GM21786 (cell line): ENCODE measurements at regions not wholly inside any gene's neighbourhood (a gene's known extent, or its start where the extent isn't known, plus 50 kb on each side); places are given as distances from the start of the nearest gene placed in this dataset.

ENCODE experiments used
- ATAC-seq: cut with Tn5 transposase; IDR thresholded peaks from one replicate; pipeline ENCODE4 v1.9.1; 2021; ENCODE audit not compliant: unreplicated experiment

DNA sequence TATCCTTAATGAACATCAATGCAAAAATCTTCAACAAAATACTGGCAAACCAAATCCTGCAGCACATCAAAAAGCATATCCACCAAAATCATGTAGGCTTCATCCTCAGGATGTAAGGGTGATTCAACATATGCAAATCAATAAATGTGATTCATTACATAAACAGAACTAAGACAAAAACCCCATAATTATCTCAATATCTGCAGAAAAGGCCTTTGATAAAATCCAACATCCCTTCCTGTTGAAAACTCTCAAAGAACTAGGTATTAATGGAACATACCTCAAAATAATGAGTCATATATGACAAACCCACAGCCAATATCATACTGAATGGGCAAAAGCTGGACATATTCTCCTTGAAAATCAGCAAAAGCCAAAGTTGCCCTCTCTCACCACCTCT lies 54.6 kb upstream of the DEPDC1 start:
- no peak for ATAC-seq

DNA sequence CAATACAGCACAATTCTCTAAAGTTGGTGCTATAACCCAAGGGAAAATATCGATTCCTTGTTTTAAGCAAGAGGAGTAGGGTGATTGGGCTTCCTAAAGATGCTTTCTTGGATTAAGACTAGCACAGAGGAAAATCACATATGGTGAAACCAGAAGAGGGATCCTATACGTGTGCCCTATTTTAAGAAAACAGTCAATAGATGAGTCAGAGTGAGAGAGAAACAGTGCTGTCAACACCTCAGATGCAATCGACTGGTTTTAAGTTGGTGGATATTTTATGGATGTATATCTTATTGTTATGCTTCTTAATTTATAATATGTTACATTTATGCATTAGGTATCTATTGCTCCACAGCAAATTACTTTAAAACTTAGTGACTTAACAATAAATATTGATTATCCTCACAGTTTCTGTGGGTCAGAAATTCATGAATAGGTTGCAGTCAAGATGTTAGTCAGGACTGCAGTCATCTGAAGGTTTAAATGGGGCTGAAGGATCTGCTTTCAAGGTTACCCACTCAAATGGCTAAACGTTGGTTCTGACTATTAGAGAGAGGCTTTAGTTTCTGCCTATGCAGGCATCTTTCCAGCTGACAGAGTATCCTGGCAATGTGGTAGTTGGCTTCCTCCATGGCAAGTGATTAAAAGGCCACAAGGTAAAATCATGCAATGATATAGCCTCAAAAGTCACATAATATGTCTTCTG lies 61.6 kb upstream of the DEPDC1 start:
- ATAC-seq, result peak; percentile 47

DNA sequence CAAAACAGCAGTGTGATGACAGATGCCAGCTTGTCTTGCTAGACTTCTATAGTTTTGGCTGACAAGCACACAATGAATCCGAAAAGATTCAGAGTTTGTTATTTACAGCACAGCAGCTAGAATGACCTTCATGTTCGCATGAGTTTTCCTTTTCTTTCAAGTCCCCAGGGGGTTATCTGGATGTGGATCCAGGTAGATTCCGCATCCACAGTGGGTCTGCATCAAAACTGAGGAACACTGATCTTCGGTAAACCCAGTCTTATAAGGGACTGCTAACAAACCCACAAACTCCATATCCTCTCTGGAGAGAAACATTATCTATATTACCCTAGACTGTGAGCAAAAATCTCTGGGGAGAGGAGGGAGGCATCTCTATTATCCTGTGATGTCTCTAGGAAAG lies 69.0 kb upstream of the DEPDC1 start:
- ATAC-seq, result no peak

DNA sequence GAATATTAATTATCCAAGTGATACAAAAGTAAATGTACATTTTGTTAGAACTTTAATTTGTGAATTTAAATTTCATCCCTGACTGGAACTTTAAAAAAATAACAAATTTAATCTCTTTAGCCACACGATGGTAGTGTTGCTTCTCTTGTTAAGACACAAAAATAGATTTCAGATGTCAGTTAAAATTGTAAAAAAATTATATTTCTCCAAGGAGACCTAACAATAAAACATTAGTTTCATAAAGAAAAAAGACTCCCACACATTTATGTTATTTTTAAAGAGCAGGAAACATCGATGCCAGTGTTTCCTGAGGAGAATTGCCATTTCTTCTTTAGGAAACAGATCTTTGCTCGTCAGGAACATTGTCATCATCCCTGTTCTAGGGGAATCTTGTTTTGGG lies 74.0 kb upstream of the DEPDC1 start:
- ATAC-seq, result no peak

DNA sequence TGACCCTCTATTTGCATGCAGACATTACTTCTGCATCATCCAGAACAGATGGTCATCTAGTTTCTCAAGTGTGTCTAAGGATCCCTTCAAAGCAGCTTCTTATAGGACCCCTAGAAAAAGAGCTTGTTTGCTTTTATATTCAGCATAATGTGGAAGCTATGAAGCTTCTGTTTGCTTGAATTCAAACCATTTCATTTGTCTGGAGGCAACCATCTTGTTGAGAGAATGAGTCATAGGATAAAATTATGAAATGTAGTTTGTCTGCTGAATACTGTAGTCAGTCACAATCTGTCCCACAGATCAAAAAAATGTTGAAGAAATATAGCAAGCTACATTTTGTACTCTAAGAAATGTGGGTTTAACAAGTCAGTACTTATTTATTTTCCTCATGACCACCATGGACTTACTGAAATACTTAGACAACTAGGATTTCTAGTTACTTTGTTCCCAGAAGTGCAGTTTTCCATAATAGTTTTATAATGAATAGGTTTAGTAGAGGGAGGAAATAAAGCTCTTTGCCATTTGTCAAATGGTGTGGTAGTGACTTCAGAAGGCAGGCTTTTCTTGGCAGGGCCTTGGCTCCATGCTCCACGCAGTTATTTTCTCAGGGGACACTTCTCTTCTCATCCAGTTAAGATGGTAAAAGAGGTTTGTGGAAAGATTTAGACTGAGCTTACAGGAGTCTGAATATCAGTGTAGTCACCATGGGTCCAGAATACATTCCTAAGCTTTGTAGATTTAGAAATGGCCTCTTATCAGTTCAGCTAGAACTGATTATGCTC lies 74.8 kb upstream of the DEPDC1 start:
- no peak for ATAC-seq

DNA sequence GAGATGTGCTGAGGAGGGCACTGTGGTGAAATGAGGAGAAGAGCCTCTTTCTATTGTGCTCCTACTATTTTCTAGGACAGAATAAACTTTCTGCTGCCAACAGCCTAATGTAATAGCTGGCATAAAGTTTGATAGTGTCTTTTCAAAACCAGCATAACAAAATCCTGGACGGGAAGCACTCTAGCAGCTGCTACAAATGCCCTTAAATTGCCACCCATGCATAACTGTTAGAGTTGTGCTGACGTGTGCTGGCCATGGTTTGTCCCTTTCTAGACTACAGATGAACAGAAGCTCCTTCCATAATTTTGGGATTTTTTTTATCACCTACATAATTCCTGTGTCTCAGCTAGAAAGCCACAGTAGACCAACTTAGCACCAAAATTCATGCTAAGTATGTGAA lies 88.5 kb upstream of the DEPDC1 start:
- no peak for ATAC-seq

DNA sequence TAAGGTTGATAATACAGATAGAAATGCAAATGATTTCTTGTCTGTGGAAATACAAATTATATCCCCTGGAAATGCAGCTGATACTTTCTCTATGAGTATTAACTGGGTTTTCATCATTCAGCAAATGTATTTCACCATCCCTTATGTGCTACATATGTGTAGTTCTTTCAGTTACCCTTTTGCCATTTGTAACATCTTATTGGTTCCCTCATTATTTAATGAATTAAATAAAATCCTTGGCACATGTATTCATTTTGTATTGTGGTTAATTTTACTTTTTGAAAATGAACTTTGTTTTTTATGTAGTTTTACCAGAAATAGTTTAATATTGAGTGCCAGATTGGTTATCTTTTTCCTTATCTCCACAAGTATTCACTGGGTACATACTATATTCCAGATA lies 89.9 kb upstream of the DEPDC1 start:
- ATAC-seq, result no peak

DNA sequence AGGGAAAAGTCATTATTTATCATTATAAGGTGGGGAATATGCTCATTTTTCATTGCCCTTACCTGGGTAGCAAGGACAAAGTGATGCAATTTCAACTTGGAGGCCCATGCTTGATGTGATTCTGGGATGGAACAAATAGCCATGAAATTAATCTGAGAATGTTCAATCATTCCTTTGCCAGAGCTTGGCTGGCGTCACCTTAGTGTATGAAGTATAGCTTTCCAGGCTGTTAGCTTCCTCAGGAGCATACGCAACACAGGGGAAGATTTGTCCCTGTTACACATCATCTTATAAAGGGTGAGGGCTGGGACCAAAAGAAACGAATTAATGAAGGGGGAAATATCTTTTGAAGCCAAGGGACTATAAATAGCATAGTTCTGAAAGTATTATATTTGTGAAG lies 91.4 kb upstream of the DEPDC1 start:
- no peak for ATAC-seq

DNA sequence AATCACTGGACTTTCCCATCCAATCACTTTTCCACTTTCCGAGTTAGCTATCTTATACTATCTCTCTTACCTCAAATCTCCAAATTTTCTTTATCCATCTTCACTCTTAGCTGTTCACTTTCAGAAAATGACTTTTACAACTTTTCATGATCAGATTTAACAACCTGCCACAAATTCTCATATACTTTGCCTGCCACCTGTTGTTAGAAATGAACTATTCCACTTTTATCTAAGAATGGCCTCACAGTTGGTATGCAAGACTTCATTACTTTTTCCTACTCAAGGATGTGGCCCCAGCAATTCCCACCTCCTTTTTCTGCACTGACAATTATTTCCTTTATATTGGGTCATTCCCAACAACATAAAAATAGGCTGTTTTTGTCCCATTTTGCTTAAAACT lies 93.6 kb upstream of the DEPDC1 start:
- ATAC-seq, result no peak

DNA sequence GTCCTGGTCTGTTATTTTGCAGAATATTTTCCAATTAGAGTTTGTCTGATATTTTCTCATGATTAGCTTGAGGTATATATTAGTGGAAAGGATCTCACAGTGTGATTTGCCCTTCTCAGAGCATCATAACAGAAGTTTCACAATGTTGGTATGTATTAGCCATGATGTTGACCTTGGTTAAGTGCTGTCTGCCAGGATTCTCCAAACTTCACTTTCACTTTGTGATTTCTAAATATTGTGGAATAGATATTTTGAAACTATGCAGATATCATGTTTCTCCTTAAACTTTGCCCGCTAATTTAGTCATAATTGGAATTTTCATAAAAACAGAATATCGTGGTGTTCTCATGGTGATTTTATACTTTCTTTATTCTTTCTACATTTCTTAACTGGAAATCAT lies 98.0 kb upstream of the DEPDC1 start:
- no peak for ATAC-seq

DNA sequence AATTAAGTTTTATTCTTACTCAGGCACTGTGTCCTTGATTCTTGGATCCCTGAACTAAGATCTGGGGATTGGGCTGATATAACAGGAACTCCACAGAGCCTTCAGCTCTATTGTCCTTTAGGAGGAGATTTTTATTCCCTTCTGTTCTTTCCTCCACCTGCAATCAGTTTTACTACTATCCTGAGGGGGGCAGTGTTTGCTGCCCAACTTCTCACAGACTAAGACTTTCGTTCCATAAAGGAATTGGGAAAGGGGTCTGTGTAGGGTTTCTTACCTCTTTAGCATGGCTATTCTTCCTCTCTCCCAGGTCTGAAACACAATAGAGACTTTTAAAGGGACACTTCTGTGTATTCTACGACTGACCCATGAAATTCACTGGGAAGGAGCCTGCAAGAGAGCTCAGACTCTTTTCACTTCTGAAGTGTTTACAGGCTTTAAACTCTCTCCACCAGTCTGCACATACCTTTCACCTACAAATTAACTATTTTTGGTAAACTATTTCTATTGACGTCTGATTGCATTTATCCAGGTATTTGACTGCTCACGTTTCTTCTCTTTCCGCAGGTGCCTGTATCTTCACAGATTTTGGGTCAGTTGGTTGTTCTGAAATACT lies 103.3 kb upstream of the DEPDC1 start:
- no peak for ATAC-seq

DNA sequence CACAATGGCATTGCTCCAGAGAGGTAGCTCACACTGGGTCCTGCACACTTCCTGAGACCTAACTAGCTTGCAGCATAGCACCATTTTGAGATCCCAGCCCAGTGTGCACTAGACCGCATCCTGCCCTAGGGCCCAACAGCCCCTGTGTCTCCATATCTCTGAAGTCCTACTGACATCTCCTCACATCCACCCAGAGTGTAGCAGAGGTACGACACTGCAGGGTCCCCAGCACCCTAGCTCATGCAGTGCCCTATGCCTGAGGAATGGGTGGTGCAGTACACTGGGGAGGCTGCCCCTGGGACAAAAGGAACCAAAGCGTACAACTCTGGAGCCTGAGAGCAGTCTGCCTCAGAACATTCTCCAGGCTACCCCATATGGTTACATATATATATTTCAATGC lies 111.4 kb upstream of the DEPDC1 start:
- ATAC-seq, result no peak

DNA sequence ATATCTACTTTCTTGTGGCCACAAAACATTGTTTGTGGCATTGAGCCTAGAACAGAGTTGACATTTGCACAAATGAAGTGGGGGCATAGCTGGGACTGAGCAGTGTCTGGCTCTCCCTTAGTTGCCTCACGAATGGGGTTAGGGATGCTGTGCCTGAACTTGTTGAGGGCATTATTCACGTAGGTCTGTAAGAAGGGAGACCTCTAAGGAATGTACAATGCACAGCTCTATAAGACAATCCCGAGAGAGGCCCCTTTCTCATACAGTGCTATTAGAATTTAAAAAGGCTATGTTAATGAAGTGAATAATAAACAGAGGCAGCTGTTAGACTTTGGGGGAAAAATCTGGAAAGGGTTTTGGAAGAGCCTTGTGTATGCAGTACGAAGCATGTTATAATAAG lies 118.4 kb upstream of the DEPDC1 start:
- no peak for ATAC-seq

DNA sequence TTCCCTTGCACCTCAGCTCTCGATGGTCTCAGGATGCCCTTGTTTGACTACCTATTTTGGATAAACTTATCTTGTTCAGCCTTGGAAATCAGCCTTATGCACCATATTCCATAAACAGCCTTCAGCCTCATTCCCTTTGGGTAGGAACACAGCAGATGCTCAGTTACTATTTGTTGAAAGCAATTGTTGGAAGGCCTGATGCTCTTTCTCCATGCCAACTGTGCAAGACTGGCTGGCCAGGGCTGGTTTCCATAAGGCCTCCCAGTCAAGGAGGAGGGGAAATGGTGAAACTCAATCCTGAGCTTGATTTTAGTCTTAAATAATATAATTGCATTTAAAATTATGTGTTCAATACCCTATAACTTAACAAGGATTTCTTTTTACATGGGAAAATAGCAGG lies 121.1 kb upstream of the DEPDC1 start:
- ATAC-seq, result no peak

DNA sequence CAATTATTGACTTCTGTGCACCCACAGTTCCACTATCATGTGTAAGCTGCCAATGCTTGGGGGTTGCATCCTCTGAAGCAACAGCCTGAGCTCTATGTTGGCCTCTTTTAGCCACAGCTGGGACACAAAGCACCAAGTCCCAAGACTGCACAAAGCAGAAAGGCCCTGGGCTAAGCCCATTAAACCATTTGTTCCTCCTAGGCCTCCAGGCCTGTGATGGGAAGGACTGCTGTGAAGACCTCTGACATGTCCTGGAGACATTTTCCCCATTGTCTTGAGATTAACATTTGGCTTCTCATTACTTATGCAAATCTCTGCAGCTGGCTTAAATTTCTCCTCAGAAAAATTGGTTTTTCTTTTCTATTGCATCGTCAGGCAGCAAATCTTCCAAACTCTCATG lies 123.7 kb upstream of the DEPDC1 start:
- ATAC-seq, result no peak

DNA sequence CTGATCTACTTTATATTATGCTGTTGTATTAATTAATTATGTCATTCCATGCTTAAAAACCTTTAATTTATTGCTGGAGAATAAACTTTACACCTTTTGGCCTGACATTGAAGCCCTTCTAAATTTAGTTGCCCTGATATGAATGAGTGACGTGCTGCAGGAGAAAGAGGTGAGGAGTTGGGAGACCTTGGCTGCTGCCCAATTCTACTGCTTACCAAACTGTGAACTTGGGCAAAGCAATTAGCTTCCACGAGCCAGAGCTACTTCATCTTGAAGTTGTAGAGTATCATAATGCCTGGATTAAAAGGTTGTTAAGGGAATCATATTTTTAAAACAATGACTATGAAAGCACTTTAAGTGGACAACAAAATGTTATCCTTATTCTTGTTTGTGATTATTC lies 126.8 kb upstream of the DEPDC1 start:
- ATAC-seq, result no peak

DNA sequence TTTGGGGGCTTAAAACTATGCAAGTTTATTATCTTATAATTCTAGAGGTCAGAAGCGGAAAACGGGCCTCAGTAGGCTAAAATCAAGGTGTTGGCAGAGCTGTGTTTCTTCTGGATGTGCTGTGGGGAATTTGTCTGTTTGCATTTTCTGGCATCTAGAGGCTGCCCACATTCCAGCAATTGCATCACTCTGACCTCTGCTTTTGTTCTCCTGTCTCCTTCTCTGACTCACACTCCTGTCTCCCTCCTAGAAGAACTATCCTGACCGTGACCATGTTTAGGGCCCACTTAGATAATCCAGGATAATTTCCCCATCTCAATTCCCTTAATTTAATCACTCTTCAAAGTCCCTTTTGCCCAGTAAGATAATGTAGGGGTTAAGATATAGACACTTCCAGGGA lies 127.4 kb upstream of the DEPDC1 start:
- ATAC-seq, result no peak

DNA sequence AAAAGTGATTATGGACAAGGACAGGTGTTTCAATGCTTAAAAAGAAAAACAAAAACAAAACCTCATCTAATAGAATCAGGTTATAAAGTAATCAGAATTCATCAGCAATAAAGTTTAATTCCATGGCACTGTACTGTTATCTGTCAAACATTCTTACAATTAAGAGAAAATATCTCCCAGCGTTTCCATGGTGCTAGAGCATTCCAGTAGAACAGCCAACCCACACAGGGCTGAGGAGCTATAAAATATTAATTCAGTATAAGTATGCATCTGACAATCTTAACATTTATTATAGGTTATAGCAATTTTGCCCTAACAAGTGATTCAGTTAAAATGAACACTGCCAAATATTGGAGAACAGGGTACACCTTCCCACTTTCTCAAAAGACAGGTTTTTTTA lies 128.7 kb upstream of the DEPDC1 start:
- ATAC-seq, result no peak

DNA sequence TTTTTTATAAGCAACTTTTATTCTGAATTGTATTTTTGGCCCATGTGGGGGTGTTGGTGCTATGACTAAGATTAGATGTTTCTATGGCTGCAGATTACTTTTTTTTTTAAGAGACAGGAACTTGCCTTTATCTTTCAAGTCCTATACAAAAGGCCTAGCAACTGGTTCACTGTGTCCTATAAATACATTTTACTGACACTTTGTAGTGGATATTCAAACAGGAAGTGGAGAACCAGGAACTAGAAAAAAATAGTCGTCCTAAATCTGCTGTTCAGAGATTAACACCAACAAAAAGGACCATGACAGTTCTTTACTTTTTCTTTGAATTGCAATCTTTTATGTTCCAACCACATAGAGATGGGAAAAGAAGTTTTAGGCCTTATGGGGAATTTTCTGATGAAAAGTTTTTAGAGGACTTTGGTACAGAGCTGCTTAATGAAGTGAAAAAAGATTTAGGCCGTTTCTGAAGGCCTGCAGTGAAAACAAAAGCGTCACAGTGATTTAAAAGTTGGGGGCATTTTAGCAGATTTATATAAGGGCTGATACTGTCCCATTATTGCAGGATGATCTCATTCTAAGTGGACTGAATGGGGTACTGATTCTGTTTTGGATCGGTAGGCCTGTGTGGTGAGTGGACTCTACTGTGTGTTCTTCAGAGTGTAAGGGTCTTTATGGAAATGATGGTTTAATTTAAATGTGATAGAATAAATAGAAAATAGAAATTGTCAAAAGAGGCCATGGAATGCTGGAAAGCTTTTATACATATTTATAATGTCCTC lies 136.4 kb upstream of the DEPDC1 start:
- no peak for ATAC-seq

DNA sequence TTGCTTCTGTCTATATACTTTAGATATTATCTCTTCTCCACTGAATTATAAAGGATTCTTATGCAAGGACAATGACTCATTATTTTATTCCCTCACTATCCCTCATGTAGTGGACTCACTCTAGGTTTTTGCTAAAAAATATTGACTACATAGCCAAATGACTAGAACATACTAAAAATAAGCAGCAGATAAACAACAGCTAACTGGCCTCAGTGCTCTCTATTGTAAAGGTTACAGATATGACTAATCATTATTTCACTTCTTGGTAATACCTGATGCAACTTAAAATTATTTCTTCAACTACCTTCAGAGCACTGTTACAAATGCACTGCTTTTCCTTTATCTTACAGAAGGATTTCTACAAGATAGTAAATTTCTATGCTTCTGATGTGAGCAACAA lies 147.6 kb upstream of the DEPDC1 start:
- ATAC-seq, result no peak

DNA sequence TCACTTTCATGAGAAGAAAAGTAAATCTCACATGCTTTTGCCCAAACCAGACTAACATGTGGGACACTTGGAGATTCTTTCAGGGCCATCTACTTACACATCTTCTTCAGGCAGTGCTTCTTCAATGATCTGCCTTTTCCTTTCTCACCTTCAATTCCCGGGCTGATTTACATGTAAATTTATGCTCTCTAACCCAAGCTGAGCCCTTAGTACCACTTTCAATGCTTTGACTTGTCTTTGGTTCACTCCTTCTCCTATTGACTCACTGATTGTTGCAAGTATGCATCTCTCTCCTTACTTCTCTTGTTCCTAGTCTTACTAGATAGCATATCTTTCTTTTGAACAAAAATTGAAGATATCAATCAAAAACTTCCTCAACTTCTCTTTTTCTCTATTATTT lies 154.2 kb upstream of the DEPDC1 start:
- ATAC-seq, result no peak

DNA sequence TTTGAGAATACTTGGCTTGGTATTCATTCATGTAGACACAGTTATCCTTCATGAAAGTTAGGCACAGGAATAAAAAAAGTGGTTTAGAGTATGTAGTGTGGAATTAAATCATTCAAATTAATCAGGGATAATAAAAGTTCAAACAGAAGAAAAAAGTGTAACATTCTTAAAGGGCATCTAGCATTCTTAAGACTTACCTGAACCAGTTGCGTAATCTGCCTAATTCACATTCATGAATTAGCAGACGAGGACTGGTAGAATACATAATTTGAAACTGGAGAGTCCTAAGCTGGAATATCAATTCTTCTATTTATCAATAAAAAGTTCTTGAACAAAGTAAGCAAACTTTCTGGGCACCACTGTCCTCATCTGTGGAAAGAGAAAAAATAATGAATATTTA lies 157.0 kb upstream of the DEPDC1 start:
- ATAC-seq, result no peak
